ENCODE measurements at regions not wholly inside any gene's neighbourhood (a gene's known extent, or its start where the extent isn't known, plus 50 kb on each side); places are given as distances from the start of the nearest gene placed in this dataset.

DNA sequence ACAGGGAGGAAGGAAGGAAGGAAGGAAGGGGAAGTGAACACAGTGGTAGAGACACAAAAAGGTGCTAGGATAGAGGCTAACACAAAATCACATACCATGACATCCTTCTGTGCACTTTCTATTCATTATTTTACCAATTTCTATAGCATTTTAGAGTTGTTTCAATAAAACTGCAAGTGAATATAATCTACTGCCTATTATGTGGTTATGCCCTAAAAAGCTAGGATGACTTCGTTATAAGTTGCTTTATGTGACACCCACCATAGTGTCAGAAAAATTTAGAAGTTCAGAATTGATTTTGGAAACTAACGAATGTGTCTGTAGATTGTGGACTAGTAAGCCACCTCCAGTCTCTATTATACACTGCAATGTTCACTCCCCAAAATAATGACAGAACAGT lies 59.4 kb upstream of the EDNRA start:
- TF ChIP-seq POLR2AphosphoS5 (IDR thresholded peaks at IDR 0.05; ENCODE audit: low read depth) (no peak), GABPA (IDR thresholded peaks at IDR 0.05; ENCODE audit: low read depth) (no peak), SPI1 (IDR thresholded peaks at IDR 0.05; ENCODE audit: borderline replicate concordance, low read depth) (no peak)
- TF ChIP-seq, protein P1, sequence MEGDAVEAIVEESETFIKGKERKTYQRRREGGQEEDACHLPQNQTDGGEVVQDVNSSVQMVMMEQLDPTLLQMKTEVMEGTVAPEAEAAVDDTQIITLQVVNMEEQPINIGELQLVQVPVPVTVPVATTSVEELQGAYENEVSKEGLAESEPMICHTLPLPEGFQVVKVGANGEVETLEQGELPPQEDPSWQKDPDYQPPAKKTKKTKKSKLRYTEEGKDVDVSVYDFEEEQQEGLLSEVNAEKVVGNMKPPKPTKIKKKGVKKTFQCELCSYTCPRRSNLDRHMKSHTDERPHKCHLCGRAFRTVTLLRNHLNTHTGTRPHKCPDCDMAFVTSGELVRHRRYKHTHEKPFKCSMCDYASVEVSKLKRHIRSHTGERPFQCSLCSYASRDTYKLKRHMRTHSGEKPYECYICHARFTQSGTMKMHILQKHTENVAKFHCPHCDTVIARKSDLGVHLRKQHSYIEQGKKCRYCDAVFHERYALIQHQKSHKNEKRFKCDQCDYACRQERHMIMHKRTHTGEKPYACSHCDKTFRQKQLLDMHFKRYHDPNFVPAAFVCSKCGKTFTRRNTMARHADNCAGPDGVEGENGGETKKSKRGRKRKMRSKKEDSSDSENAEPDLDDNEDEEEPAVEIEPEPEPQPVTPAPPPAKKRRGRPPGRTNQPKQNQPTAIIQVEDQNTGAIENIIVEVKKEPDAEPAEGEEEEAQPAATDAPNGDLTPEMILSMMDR (IDR thresholded peaks at IDR 0.05; ENCODE audit: insufficient read depth, low read length), result no peak
- TF ChIP-seq, protein P2, sequence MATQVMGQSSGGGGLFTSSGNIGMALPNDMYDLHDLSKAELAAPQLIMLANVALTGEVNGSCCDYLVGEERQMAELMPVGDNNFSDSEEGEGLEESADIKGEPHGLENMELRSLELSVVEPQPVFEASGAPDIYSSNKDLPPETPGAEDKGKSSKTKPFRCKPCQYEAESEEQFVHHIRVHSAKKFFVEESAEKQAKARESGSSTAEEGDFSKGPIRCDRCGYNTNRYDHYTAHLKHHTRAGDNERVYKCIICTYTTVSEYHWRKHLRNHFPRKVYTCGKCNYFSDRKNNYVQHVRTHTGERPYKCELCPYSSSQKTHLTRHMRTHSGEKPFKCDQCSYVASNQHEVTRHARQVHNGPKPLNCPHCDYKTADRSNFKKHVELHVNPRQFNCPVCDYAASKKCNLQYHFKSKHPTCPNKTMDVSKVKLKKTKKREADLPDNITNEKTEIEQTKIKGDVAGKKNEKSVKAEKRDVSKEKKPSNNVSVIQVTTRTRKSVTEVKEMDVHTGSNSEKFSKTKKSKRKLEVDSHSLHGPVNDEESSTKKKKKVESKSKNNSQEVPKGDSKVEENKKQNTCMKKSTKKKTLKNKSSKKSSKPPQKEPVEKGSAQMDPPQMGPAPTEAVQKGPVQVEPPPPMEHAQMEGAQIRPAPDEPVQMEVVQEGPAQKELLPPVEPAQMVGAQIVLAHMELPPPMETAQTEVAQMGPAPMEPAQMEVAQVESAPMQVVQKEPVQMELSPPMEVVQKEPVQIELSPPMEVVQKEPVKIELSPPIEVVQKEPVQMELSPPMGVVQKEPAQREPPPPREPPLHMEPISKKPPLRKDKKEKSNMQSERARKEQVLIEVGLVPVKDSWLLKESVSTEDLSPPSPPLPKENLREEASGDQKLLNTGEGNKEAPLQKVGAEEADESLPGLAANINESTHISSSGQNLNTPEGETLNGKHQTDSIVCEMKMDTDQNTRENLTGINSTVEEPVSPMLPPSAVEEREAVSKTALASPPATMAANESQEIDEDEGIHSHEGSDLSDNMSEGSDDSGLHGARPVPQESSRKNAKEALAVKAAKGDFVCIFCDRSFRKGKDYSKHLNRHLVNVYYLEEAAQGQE (IDR thresholded peaks at IDR 0.05; ENCODE audit: insufficient replicate concordance, low read depth), result no peak
